ENCODE measurements at regions not wholly inside any gene's neighbourhood (a gene's known extent, or its start where the extent isn't known, plus 50 kb on each side); places are given as distances from the start of the nearest gene placed in this dataset.

GRCh38 chr17:54744750-54745149 lies 155.9 kb upstream of the TOM1L1 start:
- TF ChIP-seq SREBF2 (IDR thresholded peaks at IDR 0.05; ENCODE audit: low read length) (no peak), EZH2 (IDR thresholded peaks at IDR 0.05; ENCODE audit: borderline replicate concordance, control insufficient read depth, low read depth, low read length) (no peak), CTCF (IDR thresholded peaks at IDR 0.05 in 2 of 3, conservative IDR thresholded peaks at IDR 0.05 in 1 of 3; ENCODE audit: control insufficient read depth in 2 of 3, extremely low read depth in 1 of 3, insufficient read depth in 1 of 3, low read depth in 3 of 3, low read length in 3 of 3) (no peak)

All from GM12878 (cell line).